Lower lobe of right lung (tissue), 2 donors: ENCODE measurements at regions not wholly inside any gene's neighbourhood (a gene's known extent, or its start where the extent isn't known, plus 50 kb on each side); places are given as distances from the start of the nearest gene placed in this dataset.

ENCODE experiments used
- ATAC-seq, 2 donors: fragments of 200-7000 bp; cut with Tn5 transposase; one replicate each; pipeline ENCODE4 v1.9.1; 2020 to 2022; ENCODE audit warnings: mild to moderate bottlenecking in 2 of 2, moderate library complexity in 2 of 2
- DNase-seq: peaks from one replicate; pipeline ENCODE4 v3.0.0-alpha.2; 2020
- H3K27ac ChIP-seq: fragments of 200-600 bp; one replicate; pipeline ENCODE4 v1.8.0; 2022
- H3K27me3 ChIP-seq: fragments of 200-600 bp; one replicate; pipeline ENCODE4 v1.8.0; 2022; ENCODE audit warnings: low read depth
- H3K36me3 ChIP-seq: fragments of 200-600 bp; one replicate; pipeline ENCODE4 v1.8.0; 2022; ENCODE audit warnings: mild to moderate bottlenecking
- H3K4me1 ChIP-seq: fragments of 200-600 bp; one replicate; pipeline ENCODE4 v1.8.0; 2022
- H3K4me3 ChIP-seq: fragments of 200-600 bp; one replicate; pipeline ENCODE4 v1.8.0; 2022; ENCODE audit warnings: mild to moderate bottlenecking
- H3K9me3 ChIP-seq: fragments of 200-600 bp; one replicate; pipeline ENCODE4 v1.8.0; 2022
- CTCF ChIP-seq: fragments of 200-600 bp; IDR thresholded peaks from one replicate; pipeline ENCODE4 v1.8.0; 2022; ENCODE audit warnings: antibody characterized with exemption, mild to moderate bottlenecking
- intact Hi-C: fragments of 100-400 bp; cut with DNase I; formaldehyde crosslinking; loops from one replicate; pipeline ENCODE4 v1.11.0; 2022
- donor health status: DM: no; HTN: yes; CAD: no; lungs with severe emphysema.

DNA sequence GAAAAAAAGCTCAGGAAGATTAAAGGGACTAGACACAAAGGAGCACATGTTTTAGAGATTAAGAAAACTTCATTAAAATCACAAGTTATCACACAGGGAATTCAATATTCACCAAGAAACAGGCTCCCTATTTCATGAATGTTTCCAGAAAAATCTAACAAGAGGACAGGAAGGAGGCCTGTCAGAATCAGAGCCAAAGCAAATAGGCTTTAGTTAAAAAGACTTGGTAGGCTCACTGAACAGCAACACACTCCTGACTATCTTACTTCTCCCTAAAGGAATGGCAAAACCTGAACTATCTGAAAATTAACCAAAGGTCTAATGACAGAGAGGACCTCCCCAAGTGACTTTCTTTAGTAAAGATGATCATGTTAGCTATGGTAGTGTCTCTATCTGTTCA is 188.3 kb upstream of the MEOX2 start:
- no peak for ATAC-seq
- no peak for DNase-seq

DNA sequence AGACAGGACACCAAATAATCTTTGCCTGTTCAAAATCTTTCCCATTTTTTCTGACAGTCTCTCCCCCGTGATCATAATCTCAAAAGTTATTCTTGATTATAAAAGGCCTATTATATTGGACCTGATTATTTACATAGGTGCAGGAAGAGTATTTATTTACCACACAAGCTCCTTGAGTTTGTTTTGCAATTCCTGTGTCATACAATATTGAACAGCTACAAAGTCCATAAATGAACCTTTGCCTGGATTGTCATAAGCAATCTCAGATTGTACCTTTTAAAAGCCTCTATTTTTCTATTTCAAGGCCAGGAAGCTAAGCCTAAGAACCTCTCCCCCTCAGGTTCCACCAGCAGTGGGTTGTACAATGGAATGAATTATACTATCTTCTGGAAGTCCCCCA is 183.9 kb upstream of the MEOX2 start:
- no peak overlapping the region for H3K4me3 ChIP-seq
- intact Hi-C loops: no loop called here
- ATAC-seq (no peak), DNase-seq (no peak)
- H3K27ac ChIP-seq: no peak overlapping the region
- H3K4me1 ChIP-seq: no peaks in the 10 kb centered on the region
- H3K36me3 ChIP-seq: no peaks in the 10 kb centered on the region
- no peaks in the 10 kb centered on the region for H3K27me3 ChIP-seq
- no peaks in the 10 kb centered on the region for H3K9me3 ChIP-seq
- TF ChIP-seq CTCF: no peak

More for the DNA sequence above, 188.3 kb upstream of the MEOX2 start:
- Histone ChIP-seq H3K9me3 (no peaks in the 10 kb centered on the region), H3K27ac (no peak overlapping the region), H3K27me3 (no peaks in the 10 kb centered on the region), H3K4me1 (no peaks in the 10 kb centered on the region), H3K36me3 (no peaks in the 10 kb centered on the region), H3K4me3 (no peak overlapping the region)
- TF ChIP-seq CTCF: no peak
- intact Hi-C loops: no loop called here

GRCh38 chr7:15867441-15867840 is 181.0 kb upstream of the MEOX2 start:
- intact Hi-C loops: no loop called here
- no peak for TF ChIP-seq CTCF

DNA sequence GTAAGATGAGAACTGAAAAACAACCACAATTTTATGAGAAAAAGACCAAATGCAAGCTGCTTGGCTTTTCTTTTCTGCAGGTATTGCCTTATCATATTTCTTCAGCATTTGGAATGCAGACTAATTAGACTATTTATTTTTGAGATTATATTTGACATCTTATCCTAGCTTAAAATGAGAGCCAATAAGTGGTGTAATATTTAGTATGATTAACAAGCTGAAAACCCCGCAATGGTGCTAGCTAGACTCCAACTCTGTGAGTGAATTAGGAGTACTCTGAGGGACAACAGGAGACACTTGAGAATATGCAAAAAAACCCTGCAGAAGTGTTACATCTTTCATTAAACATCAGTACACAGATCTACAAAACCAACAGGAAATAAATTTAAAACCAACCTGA is 180.3 kb upstream of the MEOX2 start:
- Histone ChIP-seq H3K27me3 (no peaks in the 10 kb centered on the region), H3K4me3 (no peak overlapping the region), H3K27ac (no peak overlapping the region), H3K36me3 (no peaks in the 10 kb centered on the region), H3K4me1 (peaks cover 4% of the 10 kb centered on the region), H3K9me3 (no peaks in the 10 kb centered on the region)
- intact Hi-C loops: no loop called here
- ATAC-seq (no peak), DNase-seq (no peak)
- TF ChIP-seq CTCF: no peak

More at GRCh38 chr7:15867441-15867840, 181.0 kb upstream of the MEOX2 start:
- no peak overlapping the region for H3K27ac ChIP-seq
- DNase-seq: no peak
- H3K36me3 ChIP-seq: no peaks in the 10 kb centered on the region
- ATAC-seq: no peak
- H3K9me3 ChIP-seq: no peaks in the 10 kb centered on the region
- peaks cover under 1% of the 10 kb centered on the region for H3K4me1 ChIP-seq
- H3K4me3 ChIP-seq: no peak overlapping the region
- no peaks in the 10 kb centered on the region for H3K27me3 ChIP-seq

DNA sequence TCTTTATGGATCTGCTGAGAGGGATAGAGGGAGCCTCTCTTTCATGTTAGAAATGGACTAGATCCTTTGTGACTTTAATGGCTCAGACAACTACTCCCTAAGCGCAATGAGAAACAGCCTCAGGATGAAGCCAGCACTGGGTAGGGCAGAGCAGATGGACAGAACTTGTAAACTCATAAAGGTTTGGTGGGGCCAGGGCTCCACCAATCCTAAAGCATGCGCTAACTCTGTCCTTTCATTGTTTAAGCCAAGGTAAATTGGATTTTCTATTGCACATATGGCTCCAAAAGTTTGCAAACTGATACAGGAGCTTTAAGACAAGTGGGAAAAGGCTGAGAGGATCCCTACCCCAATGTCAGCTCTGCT is 178.1 kb upstream of the MEOX2 start:
- Histone ChIP-seq H3K36me3 (no peaks in the 10 kb centered on the region), H3K27ac (no peak overlapping the region), H3K4me1 (peaks cover 4% of the 10 kb centered on the region), H3K27me3 (no peaks in the 10 kb centered on the region), H3K4me3 (no peak overlapping the region), H3K9me3 (no peaks in the 10 kb centered on the region)
- ATAC-seq (no peak), DNase-seq (no peak)
- no peak for TF ChIP-seq CTCF
- intact Hi-C loops: no loop called here
